IMR-90 (cell line): ENCODE measurements at regions not wholly inside any gene's neighbourhood (a gene's known extent, or its start where the extent isn't known, plus 50 kb on each side); places are given as distances from the start of the nearest gene placed in this dataset.

Experiments used
- BHLHE40 ChIP-seq: fragments of 150-350 bp; IDR thresholded peaks from 2 replicates; pipeline ENCODE4 v1.6.1; 2016; ENCODE audit warnings: mild to moderate bottlenecking, low read depth, low read length
- CEBPB ChIP-seq: IDR thresholded peaks from 2 replicates; pipeline ENCODE4 v1.6.1; 2012; ENCODE audit warnings: low read depth, low read length, improper control_type of control experiment
- CHD1 ChIP-seq: IDR thresholded peaks from 2 replicates; pipeline ENCODE4 v1.6.1; 2012; ENCODE audit warnings: low read depth, low read length, improper control_type of control experiment
- FOS ChIP-seq: fragments of 150-350 bp; IDR thresholded peaks from 2 replicates; pipeline ENCODE4 v1.6.1; 2016; ENCODE audit warnings: low read depth, low read length
- MAZ ChIP-seq: IDR thresholded peaks from 2 replicates; pipeline ENCODE4 v1.6.1; 2012; ENCODE audit warnings: low read depth, mild to moderate bottlenecking, low read length, improper control_type of control experiment, moderate library complexity, borderline replicate concordance
- MXI1 ChIP-seq: IDR thresholded peaks from 2 replicates; pipeline ENCODE4 v1.6.1; 2012; ENCODE audit warnings: low read depth, mild to moderate bottlenecking, low read length, moderate library complexity, borderline replicate concordance
- POLR2A ChIP-seq: IDR thresholded peaks from 2 replicates; pipeline ENCODE4 v1.6.1; 2012; ENCODE audit warnings: mild to moderate bottlenecking, low read depth, low read length
- RAD21 ChIP-seq: IDR thresholded peaks from 2 replicates; pipeline ENCODE4 v1.6.1; 2012; ENCODE audit warnings: low read length, improper control_type of control experiment
- RCOR1 ChIP-seq: IDR thresholded peaks from 2 replicates; pipeline ENCODE4 v1.6.1; 2012; ENCODE audit warnings: mild to moderate bottlenecking, low read length, improper control_type of control experiment; ENCODE audit not compliant: insufficient replicate concordance
- RFX5 ChIP-seq: IDR thresholded peaks from 2 replicates; pipeline ENCODE4 v1.8.0; 2012; ENCODE audit warnings: low read depth, mild to moderate bottlenecking, low read length, moderate library complexity
- SMC3 ChIP-seq: fragments of 150-350 bp; IDR thresholded peaks from 2 replicates; pipeline ENCODE4 v1.6.1; 2016; ENCODE audit warnings: low read depth, mild to moderate bottlenecking, antibody characterized with exemption, low read length, moderate library complexity
- TF ChIP-seq, protein P1 (sequence below): conservative IDR thresholded peaks from 2 replicates; pipeline ENCODE4 v1.5.1; 2012; ENCODE audit warnings: mild to moderate bottlenecking, low read depth, low read length, improper control_type of control experiment
- TF ChIP-seq, protein P2 (sequence below): fragments of 150-350 bp; IDR thresholded peaks from 2 replicates; pipeline ENCODE4 v1.6.1; 2016; ENCODE audit warnings: low read depth, mild to moderate bottlenecking, low read length, moderate library complexity, borderline replicate concordance
- TF ChIP-seq, protein P3 (sequence below): fragments of 150-350 bp; IDR thresholded peaks from 2 replicates; pipeline ENCODE4 v1.6.1; 2017; ENCODE audit warnings: mild to moderate bottlenecking, antibody characterized with exemption, low read length, low read depth

DNA sequence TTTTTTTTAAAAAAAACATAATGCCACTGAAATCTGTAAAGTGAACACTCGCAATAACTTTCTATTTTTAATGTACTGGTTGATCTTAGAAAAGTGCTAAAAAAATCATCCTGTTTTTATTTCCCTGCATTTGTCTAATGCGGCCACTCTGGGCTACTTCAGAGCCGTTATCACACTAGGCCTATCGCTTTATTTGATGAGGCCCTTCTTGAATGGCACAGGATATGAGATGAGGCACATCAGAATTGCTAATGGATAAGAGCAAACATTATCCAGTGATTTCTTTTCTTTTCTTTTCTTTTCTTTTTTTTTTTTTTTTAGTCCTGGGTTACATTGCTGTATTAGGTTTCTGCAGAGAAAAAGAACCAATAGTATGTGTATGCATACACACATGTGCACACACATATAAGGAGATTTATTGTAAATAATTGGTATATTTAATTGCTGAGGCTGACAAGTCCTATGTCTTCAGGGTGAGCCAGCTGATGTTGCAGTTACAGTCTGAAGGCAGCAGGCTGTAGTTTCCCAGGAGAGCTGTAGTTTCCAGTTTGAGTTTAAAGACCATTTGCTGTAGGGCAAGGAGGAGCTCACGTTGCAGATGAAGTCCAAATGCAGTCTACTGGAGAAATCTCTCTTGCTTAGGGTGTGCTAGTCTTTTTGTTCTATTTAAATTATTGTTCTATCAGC is 391.7 kb downstream of the MED10 start:
- TF ChIP-seq, protein P1, sequence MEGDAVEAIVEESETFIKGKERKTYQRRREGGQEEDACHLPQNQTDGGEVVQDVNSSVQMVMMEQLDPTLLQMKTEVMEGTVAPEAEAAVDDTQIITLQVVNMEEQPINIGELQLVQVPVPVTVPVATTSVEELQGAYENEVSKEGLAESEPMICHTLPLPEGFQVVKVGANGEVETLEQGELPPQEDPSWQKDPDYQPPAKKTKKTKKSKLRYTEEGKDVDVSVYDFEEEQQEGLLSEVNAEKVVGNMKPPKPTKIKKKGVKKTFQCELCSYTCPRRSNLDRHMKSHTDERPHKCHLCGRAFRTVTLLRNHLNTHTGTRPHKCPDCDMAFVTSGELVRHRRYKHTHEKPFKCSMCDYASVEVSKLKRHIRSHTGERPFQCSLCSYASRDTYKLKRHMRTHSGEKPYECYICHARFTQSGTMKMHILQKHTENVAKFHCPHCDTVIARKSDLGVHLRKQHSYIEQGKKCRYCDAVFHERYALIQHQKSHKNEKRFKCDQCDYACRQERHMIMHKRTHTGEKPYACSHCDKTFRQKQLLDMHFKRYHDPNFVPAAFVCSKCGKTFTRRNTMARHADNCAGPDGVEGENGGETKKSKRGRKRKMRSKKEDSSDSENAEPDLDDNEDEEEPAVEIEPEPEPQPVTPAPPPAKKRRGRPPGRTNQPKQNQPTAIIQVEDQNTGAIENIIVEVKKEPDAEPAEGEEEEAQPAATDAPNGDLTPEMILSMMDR = no peak
- TF ChIP-seq SMC3 (no peak), CEBPB (no peak), FOS (no peak), POLR2A (no peak), BHLHE40 (no peak), RAD21 (no peak), RCOR1 (no peak), CHD1 (no peak), MXI1 (no peak), MAZ (no peak), RFX5 (no peak)
- TF ChIP-seq, protein P2, sequence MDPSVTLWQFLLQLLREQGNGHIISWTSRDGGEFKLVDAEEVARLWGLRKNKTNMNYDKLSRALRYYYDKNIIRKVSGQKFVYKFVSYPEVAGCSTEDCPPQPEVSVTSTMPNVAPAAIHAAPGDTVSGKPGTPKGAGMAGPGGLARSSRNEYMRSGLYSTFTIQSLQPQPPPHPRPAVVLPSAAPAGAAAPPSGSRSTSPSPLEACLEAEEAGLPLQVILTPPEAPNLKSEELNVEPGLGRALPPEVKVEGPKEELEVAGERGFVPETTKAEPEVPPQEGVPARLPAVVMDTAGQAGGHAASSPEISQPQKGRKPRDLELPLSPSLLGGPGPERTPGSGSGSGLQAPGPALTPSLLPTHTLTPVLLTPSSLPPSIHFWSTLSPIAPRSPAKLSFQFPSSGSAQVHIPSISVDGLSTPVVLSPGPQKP = no peak
- TF ChIP-seq, protein P3, sequence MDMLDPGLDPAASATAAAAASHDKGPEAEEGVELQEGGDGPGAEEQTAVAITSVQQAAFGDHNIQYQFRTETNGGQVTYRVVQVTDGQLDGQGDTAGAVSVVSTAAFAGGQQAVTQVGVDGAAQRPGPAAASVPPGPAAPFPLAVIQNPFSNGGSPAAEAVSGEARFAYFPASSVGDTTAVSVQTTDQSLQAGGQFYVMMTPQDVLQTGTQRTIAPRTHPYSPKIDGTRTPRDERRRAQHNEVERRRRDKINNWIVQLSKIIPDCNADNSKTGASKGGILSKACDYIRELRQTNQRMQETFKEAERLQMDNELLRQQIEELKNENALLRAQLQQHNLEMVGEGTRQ = no peak
